ENCODE measurements at regions not wholly inside any gene's neighbourhood (a gene's known extent, or its start where the extent isn't known, plus 50 kb on each side); places are given as distances from the start of the nearest gene placed in this dataset.

DNA sequence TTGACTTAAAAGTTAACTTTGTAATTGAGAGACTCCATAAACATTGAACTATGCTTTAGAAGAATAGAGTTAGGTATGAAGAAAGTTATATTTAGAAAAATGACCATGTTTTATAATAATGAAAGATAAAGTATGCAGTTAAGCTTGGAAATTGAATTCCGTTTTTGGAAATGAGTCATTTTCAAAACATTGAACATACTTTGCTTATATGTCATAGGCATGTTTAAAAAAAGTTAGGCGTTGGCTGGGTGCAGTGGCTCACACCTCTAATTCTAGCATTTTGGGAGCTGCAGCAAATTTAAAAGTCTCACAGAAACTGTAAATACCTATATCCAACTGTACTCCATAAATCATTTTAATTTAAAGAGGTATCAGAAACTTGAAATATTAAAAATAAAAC is 607.4 kb downstream of the CBLN2 start:
- CTCF ChIA-PET, result no interaction called here
- POLR2A ChIA-PET (ENCODE audit: low non-redundant PET), result no interaction called here
- TF ChIP-seq, protein P1, sequence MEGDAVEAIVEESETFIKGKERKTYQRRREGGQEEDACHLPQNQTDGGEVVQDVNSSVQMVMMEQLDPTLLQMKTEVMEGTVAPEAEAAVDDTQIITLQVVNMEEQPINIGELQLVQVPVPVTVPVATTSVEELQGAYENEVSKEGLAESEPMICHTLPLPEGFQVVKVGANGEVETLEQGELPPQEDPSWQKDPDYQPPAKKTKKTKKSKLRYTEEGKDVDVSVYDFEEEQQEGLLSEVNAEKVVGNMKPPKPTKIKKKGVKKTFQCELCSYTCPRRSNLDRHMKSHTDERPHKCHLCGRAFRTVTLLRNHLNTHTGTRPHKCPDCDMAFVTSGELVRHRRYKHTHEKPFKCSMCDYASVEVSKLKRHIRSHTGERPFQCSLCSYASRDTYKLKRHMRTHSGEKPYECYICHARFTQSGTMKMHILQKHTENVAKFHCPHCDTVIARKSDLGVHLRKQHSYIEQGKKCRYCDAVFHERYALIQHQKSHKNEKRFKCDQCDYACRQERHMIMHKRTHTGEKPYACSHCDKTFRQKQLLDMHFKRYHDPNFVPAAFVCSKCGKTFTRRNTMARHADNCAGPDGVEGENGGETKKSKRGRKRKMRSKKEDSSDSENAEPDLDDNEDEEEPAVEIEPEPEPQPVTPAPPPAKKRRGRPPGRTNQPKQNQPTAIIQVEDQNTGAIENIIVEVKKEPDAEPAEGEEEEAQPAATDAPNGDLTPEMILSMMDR (conservative IDR thresholded peaks at IDR 0.05; ENCODE audit: low read depth), result no peak
- no peak for DNase-seq (ENCODE audit: low spot score)
- H3K27ac ChIP-seq, result no peak overlapping the region

- DNase-seq (ENCODE audit: low spot score), result no peak
- POLR2A ChIA-PET (ENCODE audit: low non-redundant PET), result no interaction called here
- H3K27ac ChIP-seq, result no peak overlapping the region
- TF ChIP-seq, protein P1 (conservative IDR thresholded peaks at IDR 0.05; ENCODE audit: low read depth), result no peak
- CTCF ChIA-PET, result no interaction called here
These were observed 624.9 kb downstream of the CBLN2 start for GRCh38 chr18:71919211-71919610.

DNA sequence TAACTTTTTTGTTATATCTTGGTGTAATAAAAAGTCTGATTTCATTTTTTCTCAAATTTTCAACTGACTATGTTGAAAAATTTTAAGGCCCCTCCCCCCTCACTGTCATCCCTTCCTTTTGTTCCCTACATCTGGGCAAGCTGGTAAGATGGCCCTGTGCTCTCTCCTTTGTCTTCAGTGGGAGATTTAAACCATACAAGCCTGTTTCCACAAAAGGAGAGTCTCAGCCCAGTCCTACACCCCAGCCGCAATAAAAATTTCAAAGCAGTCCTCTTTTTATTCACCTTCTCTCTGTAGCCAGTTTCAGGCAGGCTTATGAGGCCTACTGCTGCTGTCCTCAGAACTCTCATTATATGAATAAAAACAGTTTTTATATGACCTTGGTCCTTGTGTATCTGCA is 630.5 kb downstream of the CBLN2 start:
- TF ChIP-seq, protein P1 (conservative IDR thresholded peaks at IDR 0.05; ENCODE audit: low read depth), result no peak
- CTCF ChIA-PET, result no interaction called here
- no peak for DNase-seq (ENCODE audit: low spot score)
- POLR2A ChIA-PET (ENCODE audit: low non-redundant PET), result no interaction called here
- no peak overlapping the region for H3K27ac ChIP-seq

- ChIA-PET POLR2A (ENCODE audit: low non-redundant PET) (no interaction called here), CTCF (no interaction called here)
- TF ChIP-seq, protein P1 (conservative IDR thresholded peaks at IDR 0.05; ENCODE audit: low read depth), result no peak
- no peak for DNase-seq (ENCODE audit: low spot score)
- H3K27ac ChIP-seq, result no peak overlapping the region
These were observed 641.7 kb downstream of the CBLN2 start for GRCh38 chr18:71902482-71902881.

DNA sequence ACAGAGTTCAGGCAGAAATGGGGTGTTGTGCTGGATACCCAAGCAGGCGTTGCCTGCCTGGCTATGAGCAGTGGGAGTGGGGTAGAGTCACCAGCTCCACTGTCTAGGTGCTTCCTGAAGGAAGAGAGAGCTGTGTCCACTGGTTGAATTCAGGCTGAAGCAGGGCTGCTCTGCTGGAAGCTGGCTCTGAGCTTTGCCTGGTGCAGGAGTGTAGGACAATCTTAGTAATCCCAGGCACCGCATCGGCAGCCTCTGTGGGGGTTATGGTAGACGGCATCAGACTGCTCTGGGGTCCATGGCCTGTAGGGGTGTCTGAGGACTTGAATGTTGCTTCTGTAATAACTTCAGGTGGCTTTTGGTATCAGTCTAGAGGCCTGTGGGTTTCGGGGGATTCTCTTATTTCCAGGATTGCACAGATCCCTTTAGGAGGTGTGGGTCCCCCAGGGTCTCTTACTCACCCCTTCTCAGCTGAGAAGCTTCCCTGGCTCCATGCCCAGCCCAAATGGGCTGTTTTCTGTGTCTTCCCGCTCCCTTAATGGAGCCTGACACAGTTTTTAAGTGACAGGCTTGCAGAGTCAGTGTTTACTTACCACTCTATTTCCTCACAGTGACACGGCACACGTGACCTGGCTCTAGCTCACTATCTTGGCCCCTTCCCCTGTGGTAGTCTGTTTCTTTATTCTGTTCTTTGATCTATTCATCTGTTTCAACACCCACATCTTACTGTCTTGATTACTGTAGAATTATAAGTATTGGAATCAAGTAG is 644.3 kb downstream of the CBLN2 start:
- ChIA-PET POLR2A (ENCODE audit: low non-redundant PET) (no interaction called here), CTCF (no interaction called here)
- H3K27ac ChIP-seq, result no peak overlapping the region
- TF ChIP-seq, protein P1 (conservative IDR thresholded peaks at IDR 0.05; ENCODE audit: low read depth), result no peak
- no peak for DNase-seq (ENCODE audit: low spot score)

DNA sequence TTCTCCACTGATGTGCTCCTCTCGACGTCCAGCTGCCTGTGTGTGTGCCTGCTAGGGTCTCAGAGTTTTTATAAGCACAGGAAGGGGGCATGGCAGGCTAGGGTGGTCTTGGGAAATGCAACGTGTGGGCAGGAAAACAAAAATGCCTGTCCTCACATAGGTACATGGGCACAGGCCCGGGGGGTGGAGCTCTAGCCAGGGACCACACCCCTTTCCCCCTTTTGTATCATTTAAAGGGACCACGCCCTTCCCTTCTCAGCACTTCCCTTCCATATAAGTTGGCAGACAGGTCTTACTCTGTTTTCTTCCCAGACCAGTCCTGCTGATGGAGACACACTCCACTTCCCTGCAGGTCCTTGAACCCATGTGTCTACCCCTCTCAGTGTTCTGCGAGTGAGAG is 645.0 kb downstream of the CBLN2 start:
- no peak overlapping the region for H3K27ac ChIP-seq
- POLR2A ChIA-PET (ENCODE audit: low non-redundant PET), result no interaction called here
- no peak for DNase-seq (ENCODE audit: low spot score)
- CTCF ChIA-PET, result no interaction called here
- TF ChIP-seq, protein P1 (conservative IDR thresholded peaks at IDR 0.05; ENCODE audit: low read depth), result no peak
